ENCODE measurements at regions not wholly inside any gene's neighbourhood (a gene's known extent, or its start where the extent isn't known, plus 50 kb on each side); places are given as distances from the start of the nearest gene placed in this dataset.

DNA sequence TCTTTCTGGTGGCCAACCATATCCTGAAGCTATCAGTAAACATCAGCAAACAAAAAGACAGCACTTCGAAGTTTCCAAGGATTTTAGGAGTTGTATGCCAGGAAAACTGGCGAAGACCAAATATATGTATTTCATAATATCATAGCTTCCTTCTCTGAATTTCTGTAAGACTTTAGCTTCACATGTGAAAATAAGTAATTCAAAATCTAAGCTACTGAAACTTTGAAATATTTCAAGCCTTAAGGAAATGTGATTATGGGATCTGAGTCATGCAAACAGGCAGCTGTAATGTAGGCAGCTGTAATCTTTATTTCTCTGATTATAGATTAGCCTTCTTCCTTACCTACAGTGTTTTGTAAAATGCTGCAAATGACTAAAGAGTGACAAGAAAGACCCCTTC lies 70.7 kb upstream of the ANKRD10 start:
- Mint-ChIP-seq H3K36me3 (ENCODE audit: low read depth) (no peaks in the 10 kb centered on the region), H3K4me3 (no peak overlapping the region), H3K4me1 (no peaks in the 10 kb centered on the region), H3K27me3 (ENCODE audit: insufficient read depth, low read depth, poor library complexity) (no peaks in the 10 kb centered on the region), H3K9me3 (no peaks in the 10 kb centered on the region), H3K27ac (no peak overlapping the region)
- Histone ChIP-seq H3K4me3 (no peak overlapping the region), H3K9me2 (ENCODE audit: insufficient read depth) (peaks cover 14% of the 10 kb centered on the region; the same call in 1 of the 2 replicates), H3K27ac (ENCODE audit: low read depth) (no peak overlapping the region), H3K27me3 (ENCODE audit: insufficient read depth) (no peaks in the 10 kb centered on the region), H3K4me1 (ENCODE audit: insufficient read depth) (no peaks in the 10 kb centered on the region), H2AFZ (peak overlapping the region; percentile 66), H3K79me2 (replicated peaks; ENCODE audit: insufficient read depth) (no peaks in the 10 kb centered on the region), H3K4me2 (no peak overlapping the region), H4K20me1 (replicated peaks; ENCODE audit: insufficient read depth) (no peaks in the 10 kb centered on the region), H3K36me3 (ENCODE audit: insufficient read depth) (no peaks in the 10 kb centered on the region), H3F3A (replicated peaks; ENCODE audit: low read depth) (no peaks in the 10 kb centered on the region)
- ATAC-seq (no peak), DNase-seq (ENCODE audit: low spot score) (no peak)
- no peak for TF ChIP-seq EZH2phosphoT487 (IDR thresholded peaks at IDR 0.05; ENCODE audit: unreplicated experiment)
- no peak for TF ChIP-seq EZH2 (IDR thresholded peaks at IDR 0.05; ENCODE audit: low read depth, unreplicated experiment)

DNA sequence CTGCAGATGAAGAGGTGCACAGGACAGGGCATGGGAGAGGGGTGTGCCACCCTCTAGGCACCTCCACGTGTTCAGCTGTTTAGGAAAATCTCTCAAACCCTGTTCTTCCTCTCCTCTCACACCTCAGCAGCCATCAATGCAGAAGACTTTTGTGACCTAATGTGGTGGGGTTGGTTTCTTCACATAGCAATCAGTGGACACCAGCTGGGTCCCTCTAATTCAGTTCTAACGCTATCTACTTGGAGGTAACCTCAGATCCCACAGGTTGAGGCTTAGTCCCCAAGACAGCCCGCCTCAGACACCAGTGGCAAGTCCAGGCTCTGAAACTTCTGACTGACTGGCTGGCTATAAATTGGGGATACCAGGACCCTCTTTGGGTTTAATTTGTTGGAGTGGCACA lies 69.9 kb upstream of the ANKRD10 start:
- Histone ChIP-seq H4K20me1 (replicated peaks; ENCODE audit: insufficient read depth) (no peaks in the 10 kb centered on the region), H3K9me2 (ENCODE audit: insufficient read depth) (peaks cover 14% of the 10 kb centered on the region; the same call in 1 of the 2 replicates), H3K4me2 (no peak overlapping the region), H3K4me1 (ENCODE audit: insufficient read depth) (no peaks in the 10 kb centered on the region), H3K27me3 (ENCODE audit: insufficient read depth) (no peaks in the 10 kb centered on the region), H3K4me3 (no peak overlapping the region), H3K79me2 (replicated peaks; ENCODE audit: insufficient read depth) (no peaks in the 10 kb centered on the region), H3K36me3 (ENCODE audit: insufficient read depth) (no peaks in the 10 kb centered on the region), H3F3A (replicated peaks; ENCODE audit: low read depth) (no peaks in the 10 kb centered on the region), H2AFZ (no peak overlapping the region), H3K27ac (ENCODE audit: low read depth) (no peak overlapping the region)
- no peaks in the 10 kb centered on the region for H3K36me3 Mint-ChIP-seq (ENCODE audit: low read depth)
- no peaks in the 10 kb centered on the region for H3K27me3 Mint-ChIP-seq (ENCODE audit: insufficient read depth, low read depth, poor library complexity)
- no peaks in the 10 kb centered on the region for H3K4me1 Mint-ChIP-seq
- no peaks in the 10 kb centered on the region for H3K9me3 Mint-ChIP-seq
- ATAC-seq (no peak), DNase-seq (ENCODE audit: low spot score) (no peak)
- H3K27ac Mint-ChIP-seq = no peak overlapping the region
- H3K4me3 Mint-ChIP-seq = no peak overlapping the region
- TF ChIP-seq POLR2AphosphoS5 (IDR thresholded peaks at IDR 0.05; ENCODE audit: low read depth) = no peak
- no peak for TF ChIP-seq JUNB (IDR thresholded peaks at IDR 0.05; ENCODE audit: unreplicated experiment)
- TF ChIP-seq NANOG (IDR thresholded peaks at IDR 0.05; ENCODE audit: borderline replicate concordance) = no peak
- no peak for TF ChIP-seq ZNF114 (CRISPR knock-in tag; IDR thresholded peaks at IDR 0.05)
- no peak for TF ChIP-seq EZH2 (IDR thresholded peaks at IDR 0.05; ENCODE audit: low read depth, unreplicated experiment)
- TF ChIP-seq CREB1 (CRISPR knock-in tag; IDR thresholded peaks at IDR 0.05; ENCODE audit: low read depth) = no peak
- no peak for TF ChIP-seq STAT1 (IDR thresholded peaks at IDR 0.05; ENCODE audit: unreplicated experiment)
- TF ChIP-seq, protein P1, sequence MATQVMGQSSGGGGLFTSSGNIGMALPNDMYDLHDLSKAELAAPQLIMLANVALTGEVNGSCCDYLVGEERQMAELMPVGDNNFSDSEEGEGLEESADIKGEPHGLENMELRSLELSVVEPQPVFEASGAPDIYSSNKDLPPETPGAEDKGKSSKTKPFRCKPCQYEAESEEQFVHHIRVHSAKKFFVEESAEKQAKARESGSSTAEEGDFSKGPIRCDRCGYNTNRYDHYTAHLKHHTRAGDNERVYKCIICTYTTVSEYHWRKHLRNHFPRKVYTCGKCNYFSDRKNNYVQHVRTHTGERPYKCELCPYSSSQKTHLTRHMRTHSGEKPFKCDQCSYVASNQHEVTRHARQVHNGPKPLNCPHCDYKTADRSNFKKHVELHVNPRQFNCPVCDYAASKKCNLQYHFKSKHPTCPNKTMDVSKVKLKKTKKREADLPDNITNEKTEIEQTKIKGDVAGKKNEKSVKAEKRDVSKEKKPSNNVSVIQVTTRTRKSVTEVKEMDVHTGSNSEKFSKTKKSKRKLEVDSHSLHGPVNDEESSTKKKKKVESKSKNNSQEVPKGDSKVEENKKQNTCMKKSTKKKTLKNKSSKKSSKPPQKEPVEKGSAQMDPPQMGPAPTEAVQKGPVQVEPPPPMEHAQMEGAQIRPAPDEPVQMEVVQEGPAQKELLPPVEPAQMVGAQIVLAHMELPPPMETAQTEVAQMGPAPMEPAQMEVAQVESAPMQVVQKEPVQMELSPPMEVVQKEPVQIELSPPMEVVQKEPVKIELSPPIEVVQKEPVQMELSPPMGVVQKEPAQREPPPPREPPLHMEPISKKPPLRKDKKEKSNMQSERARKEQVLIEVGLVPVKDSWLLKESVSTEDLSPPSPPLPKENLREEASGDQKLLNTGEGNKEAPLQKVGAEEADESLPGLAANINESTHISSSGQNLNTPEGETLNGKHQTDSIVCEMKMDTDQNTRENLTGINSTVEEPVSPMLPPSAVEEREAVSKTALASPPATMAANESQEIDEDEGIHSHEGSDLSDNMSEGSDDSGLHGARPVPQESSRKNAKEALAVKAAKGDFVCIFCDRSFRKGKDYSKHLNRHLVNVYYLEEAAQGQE (IDR thresholded peaks at IDR 0.05; ENCODE audit: unreplicated experiment) = no peak
- TF ChIP-seq, protein P2, sequence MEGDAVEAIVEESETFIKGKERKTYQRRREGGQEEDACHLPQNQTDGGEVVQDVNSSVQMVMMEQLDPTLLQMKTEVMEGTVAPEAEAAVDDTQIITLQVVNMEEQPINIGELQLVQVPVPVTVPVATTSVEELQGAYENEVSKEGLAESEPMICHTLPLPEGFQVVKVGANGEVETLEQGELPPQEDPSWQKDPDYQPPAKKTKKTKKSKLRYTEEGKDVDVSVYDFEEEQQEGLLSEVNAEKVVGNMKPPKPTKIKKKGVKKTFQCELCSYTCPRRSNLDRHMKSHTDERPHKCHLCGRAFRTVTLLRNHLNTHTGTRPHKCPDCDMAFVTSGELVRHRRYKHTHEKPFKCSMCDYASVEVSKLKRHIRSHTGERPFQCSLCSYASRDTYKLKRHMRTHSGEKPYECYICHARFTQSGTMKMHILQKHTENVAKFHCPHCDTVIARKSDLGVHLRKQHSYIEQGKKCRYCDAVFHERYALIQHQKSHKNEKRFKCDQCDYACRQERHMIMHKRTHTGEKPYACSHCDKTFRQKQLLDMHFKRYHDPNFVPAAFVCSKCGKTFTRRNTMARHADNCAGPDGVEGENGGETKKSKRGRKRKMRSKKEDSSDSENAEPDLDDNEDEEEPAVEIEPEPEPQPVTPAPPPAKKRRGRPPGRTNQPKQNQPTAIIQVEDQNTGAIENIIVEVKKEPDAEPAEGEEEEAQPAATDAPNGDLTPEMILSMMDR (conservative IDR thresholded peaks at IDR 0.05; ENCODE audit: low read depth in 2 of 2) = no peak
- TF ChIP-seq, protein P3, sequence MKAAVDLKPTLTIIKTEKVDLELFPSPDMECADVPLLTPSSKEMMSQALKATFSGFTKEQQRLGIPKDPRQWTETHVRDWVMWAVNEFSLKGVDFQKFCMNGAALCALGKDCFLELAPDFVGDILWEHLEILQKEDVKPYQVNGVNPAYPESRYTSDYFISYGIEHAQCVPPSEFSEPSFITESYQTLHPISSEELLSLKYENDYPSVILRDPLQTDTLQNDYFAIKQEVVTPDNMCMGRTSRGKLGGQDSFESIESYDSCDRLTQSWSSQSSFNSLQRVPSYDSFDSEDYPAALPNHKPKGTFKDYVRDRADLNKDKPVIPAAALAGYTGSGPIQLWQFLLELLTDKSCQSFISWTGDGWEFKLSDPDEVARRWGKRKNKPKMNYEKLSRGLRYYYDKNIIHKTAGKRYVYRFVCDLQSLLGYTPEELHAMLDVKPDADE (IDR thresholded peaks at IDR 0.05) = no peak

All from GM23338 (cell line).